Muscle of leg (tissue), 3 donors: ENCODE measurements at regions not wholly inside any gene's neighbourhood (a gene's known extent, or its start where the extent isn't known, plus 50 kb on each side); places are given as distances from the start of the nearest gene placed in this dataset.
"Not testable (repeated sequence)": the region's sequence is repeated elsewhere in the genome, so short reads cannot be mapped to it uniquely, and the experiment has no call there.

Experiments used
- DNase-seq: peaks from one replicate; pipeline ENCODE4 v3.0.0; 2013
- H3K27ac ChIP-seq: one replicate; pipeline ENCODE4 v1.5.1; 2013; ENCODE audit warnings: mild to moderate bottlenecking, low read length, control low read depth
- H3K27me3 ChIP-seq: one replicate; pipeline ENCODE4 v1.6.1; 2013; ENCODE audit warnings: low read length; ENCODE audit not compliant: control insufficient read depth, insufficient read depth
- H3K36me3 ChIP-seq: one replicate; pipeline ENCODE4 v1.6.1; 2013; ENCODE audit warnings: low read length; ENCODE audit not compliant: control insufficient read depth, insufficient read depth
- H3K4me1 ChIP-seq: one replicate; pipeline ENCODE4 v1.6.1; 2013; ENCODE audit warnings: low read length; ENCODE audit not compliant: control insufficient read depth, insufficient read depth
- H3K4me3 ChIP-seq: one replicate; pipeline ENCODE4 v1.5.1; 2013; ENCODE audit warnings: low read length, control low read depth
- H3K9me3 ChIP-seq: replicated peaks from 2 replicates; pipeline ENCODE4 v1.6.1; 2013; ENCODE audit warnings: low read depth, low read length; ENCODE audit not compliant: control insufficient read depth
- WGBS: methylation state at CpG from one replicate; pipeline ENCODE4 v1.1.5; 2013; ENCODE audit warnings: missing lambda C conversion rate; ENCODE audit not compliant: insufficient coverage; 5-methylcytosine and 5-hydroxymethylcytosine counted together

- peak; percentile 4 for DNase-seq
These were observed 251.2 kb upstream of the TPTE start for GRCh38 chr21:10270211-10270610.

GRCh38 chr21:10271666-10272207 lies 249.6 kb upstream of the TPTE start:
- H3K9me3 ChIP-seq, H3K27me3 ChIP-seq, H3K4me1 ChIP-seq, H3K4me3 ChIP-seq, H3K36me3 ChIP-seq, DNase-seq, H3K27ac ChIP-seq: not testable (repeated sequence)
- WGBS = 68% methylated on average over 2 of the region's 4 CpGs

More at GRCh38 chr21:10270211-10270610, 251.2 kb upstream of the TPTE start:
- not testable (repeated sequence) for H3K27me3 ChIP-seq, H3K4me1 ChIP-seq, H3K9me3 ChIP-seq, H3K4me3 ChIP-seq, H3K36me3 ChIP-seq, H3K27ac ChIP-seq
- WGBS = 57% methylated on average over 2 of the region's 5 CpGs

GRCh38 chr21:10272216-10272615 lies 249.2 kb upstream of the TPTE start:
- Histone ChIP-seq H3K36me3 (no peaks in the 10 kb centered on the region), H3K4me1 (no peaks in the 10 kb centered on the region), H3K4me3 (no peak overlapping the region), H3K9me3 (peaks cover 3% of the 10 kb centered on the region), H3K27me3 (no peaks in the 10 kb centered on the region), H3K27ac (no peak overlapping the region)
- no peak for DNase-seq
- WGBS = 69% methylated on average over 4 of the region's 5 CpGs

GRCh38 chr21:10273196-10273595 lies 248.2 kb upstream of the TPTE start:
- Histone ChIP-seq H3K27me3 (no peaks in the 10 kb centered on the region), H3K4me1 (no peaks in the 10 kb centered on the region), H3K9me3 (peaks cover 3% of the 10 kb centered on the region), H3K4me3 (no peak overlapping the region), H3K36me3 (no peaks in the 10 kb centered on the region), H3K27ac (no peak overlapping the region)
- no peak for DNase-seq
- WGBS = no CpG with 5 or more reads among the region's 2 CpGs

- not testable (repeated sequence) for H3K9me3 ChIP-seq, H3K27me3 ChIP-seq, DNase-seq, H3K27ac ChIP-seq, H3K4me3 ChIP-seq, H3K36me3 ChIP-seq, H3K4me1 ChIP-seq
- WGBS = no CpG with 5 or more reads among the region's 3 CpGs
These were observed 247.5 kb upstream of the TPTE start for GRCh38 chr21:10273794-10274338.
